Upper lobe of left lung (tissue), 6 donors: ENCODE measurements at regions not wholly inside any gene's neighbourhood (a gene's known extent, or its start where the extent isn't known, plus 50 kb on each side); places are given as distances from the start of the nearest gene placed in this dataset.
"Not testable (repeated sequence)": the region's sequence is repeated elsewhere in the genome, so short reads cannot be mapped to it uniquely, and the experiment has no call there.

ENCODE experiments used
- ATAC-seq, 2 donors: fragments of 200-7000 bp; cut with Tn5 transposase; one replicate each; pipeline ENCODE4 v1.9.1; 2022; ENCODE audit warnings: mild to moderate bottlenecking in 2 of 2, moderate library complexity in 2 of 2; ENCODE audit not compliant: low FRiP score in 2 of 2
- DNase-seq, 2 donors: peaks; one replicate each; pipeline ENCODE4 v3.0.0-alpha.2; 2019 to 2020
- H3K27ac ChIP-seq, 4 donors: fragments of 200-600 bp; sonication (generic); one replicate each; pipeline ENCODE4 v1.5.1; 2016 to 2019
- H3K27me3 ChIP-seq, 4 donors: fragments of 200-600 bp; sonication (generic); one replicate each; pipeline ENCODE4 v1.5.1; 2017 to 2019
- H3K36me3 ChIP-seq, 4 donors: fragments of 200-600 bp; sonication (generic); one replicate each; pipeline ENCODE4 v1.5.1; 2016 to 2019
- H3K4me1 ChIP-seq, 4 donors: fragments of 200-600 bp; sonication (generic); one replicate each; pipeline ENCODE4 v1.5.1; 2018 to 2019
- H3K4me3 ChIP-seq, 4 donors: fragments of 200-600 bp; sonication (generic); one replicate each; pipeline ENCODE4 v1.5.1; 2017 to 2019; ENCODE audit warnings: mild to moderate bottlenecking in 2 of 4, moderate library complexity in 1 of 4
- H3K9me3 ChIP-seq, 4 donors: fragments of 200-600 bp; sonication (generic); one replicate each; pipeline ENCODE4 v1.5.1; 2018 to 2019
- EP300 ChIP-seq, 4 donors: sonication (generic); formaldehyde crosslinking; IDR thresholded peaks; one replicate each; pipeline ENCODE4 v1.5.1; 2017; ENCODE audit warnings: antibody characterized with exemption in 4 of 4, control low read depth in 2 of 4
- POLR2A ChIP-seq, 4 donors: fragments of 450-650 bp; IDR thresholded peaks; one replicate each; pipeline ENCODE4 v1.5.1; 2016 to 2017; ENCODE audit warnings: antibody characterized with exemption in 4 of 4, mild to moderate bottlenecking in 2 of 4
- POLR2AphosphoS5 ChIP-seq, 2 donors: sonication (generic); formaldehyde crosslinking; IDR thresholded peaks; one replicate each; pipeline ENCODE4 v1.5.1; 2017; ENCODE audit warnings: antibody characterized with exemption in 2 of 2
- WGBS, 2 donors: methylation state at CpG; one replicate each; pipeline ENCODE4 v1.1.5; 2017 to 2018; 5-methylcytosine and 5-hydroxymethylcytosine counted together
- TF ChIP-seq, protein P1 (sequence below), 6 experiments: fragments of 450-650 bp in 4 of 6; fragments of 200-600 bp in 2 of 6; sonication (generic) in 2 of 6; IDR thresholded peaks; one replicate each; pipeline ENCODE4 v1.5.1; 2016 to 2019; ENCODE audit warnings: antibody characterized with exemption in 6 of 6
- donor health status: DM: no; HTN: no; CAD: no; lungs with moderate emphysema.
- donor health status: DM: no; HTN: yes; CAD: no; lungs with severe emphysema.

DNA sequence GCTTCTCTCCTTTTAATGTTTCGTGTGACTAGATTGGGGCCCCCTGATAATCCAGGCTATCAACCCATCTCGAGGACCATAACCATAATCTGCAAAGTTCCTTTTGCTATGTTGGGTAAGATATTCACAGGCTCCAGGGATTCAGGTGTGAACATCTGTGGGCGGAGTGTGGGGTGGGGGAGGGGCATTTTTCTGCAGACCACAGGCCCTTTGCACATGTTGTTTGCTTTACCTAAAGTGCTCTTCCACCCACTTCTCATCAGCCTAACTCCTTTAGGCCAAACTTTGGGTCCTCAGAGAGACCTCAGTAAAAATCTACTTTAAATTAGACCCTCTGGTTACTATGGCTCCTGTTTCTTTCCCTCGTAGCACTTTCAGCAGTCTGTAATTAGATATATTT, 284.4 kb downstream of the WDR11 start:
- DNase-seq = no peak
- no peaks in the 10 kb centered on the region for H3K36me3 ChIP-seq
- H3K27ac ChIP-seq = no peak overlapping the region
- TF ChIP-seq POLR2A (IDR thresholded peaks at IDR 0.05) = no peak
- TF ChIP-seq EP300 (IDR thresholded peaks at IDR 0.05) = no peak
- TF ChIP-seq, protein P1, sequence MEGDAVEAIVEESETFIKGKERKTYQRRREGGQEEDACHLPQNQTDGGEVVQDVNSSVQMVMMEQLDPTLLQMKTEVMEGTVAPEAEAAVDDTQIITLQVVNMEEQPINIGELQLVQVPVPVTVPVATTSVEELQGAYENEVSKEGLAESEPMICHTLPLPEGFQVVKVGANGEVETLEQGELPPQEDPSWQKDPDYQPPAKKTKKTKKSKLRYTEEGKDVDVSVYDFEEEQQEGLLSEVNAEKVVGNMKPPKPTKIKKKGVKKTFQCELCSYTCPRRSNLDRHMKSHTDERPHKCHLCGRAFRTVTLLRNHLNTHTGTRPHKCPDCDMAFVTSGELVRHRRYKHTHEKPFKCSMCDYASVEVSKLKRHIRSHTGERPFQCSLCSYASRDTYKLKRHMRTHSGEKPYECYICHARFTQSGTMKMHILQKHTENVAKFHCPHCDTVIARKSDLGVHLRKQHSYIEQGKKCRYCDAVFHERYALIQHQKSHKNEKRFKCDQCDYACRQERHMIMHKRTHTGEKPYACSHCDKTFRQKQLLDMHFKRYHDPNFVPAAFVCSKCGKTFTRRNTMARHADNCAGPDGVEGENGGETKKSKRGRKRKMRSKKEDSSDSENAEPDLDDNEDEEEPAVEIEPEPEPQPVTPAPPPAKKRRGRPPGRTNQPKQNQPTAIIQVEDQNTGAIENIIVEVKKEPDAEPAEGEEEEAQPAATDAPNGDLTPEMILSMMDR (IDR thresholded peaks at IDR 0.05) = no peak
- TF ChIP-seq POLR2AphosphoS5 (IDR thresholded peaks at IDR 0.05) = no peak
- H3K9me3 ChIP-seq = no peaks in the 10 kb centered on the region
- H3K4me1 ChIP-seq = peaks cover 0 to 2% (median 0%) of the 10 kb centered on the region in 4 donors
- 88 to 94% methylated on average over 4 of the region's 4 CpGs for WGBS, 2 donors
- H3K27me3 ChIP-seq = no peaks in the 10 kb centered on the region
- no peak overlapping the region for H3K4me3 ChIP-seq
- no peak for ATAC-seq

DNA sequence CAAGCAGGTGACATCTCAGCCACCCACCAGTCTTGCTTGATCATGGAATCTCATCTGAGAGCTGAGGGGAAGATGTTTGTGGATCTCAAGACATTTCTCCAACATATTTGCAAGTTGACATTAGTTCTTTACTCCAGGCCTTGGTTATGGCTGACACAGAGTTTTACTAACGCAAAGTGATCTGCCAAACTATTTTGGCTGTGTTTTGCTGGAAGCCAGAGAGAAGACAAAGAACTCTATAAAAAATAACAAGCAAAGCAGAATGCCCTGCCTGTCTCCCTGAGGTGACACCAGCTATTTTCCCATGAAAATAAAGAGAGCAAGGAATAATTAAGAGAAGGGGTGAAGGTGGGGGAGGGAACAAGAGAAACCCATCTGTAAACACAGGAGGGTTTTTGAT, 286.4 kb downstream of the WDR11 start:
- TF ChIP-seq POLR2AphosphoS5 (IDR thresholded peaks at IDR 0.05) (no peak), EP300 (IDR thresholded peaks at IDR 0.05) (no peak), POLR2A (IDR thresholded peaks at IDR 0.05) (no peak)
- TF ChIP-seq, protein P1 (IDR thresholded peaks at IDR 0.05) = no peak
- Histone ChIP-seq H3K36me3 (no peaks in the 10 kb centered on the region), H3K4me1 (peaks cover 0 to 2% (median 0%) of the 10 kb centered on the region in 4 donors), H3K9me3 (no peaks in the 10 kb centered on the region), H3K4me3 (no peak overlapping the region), H3K27ac (no peak overlapping the region), H3K27me3 (no peaks in the 10 kb centered on the region)
- ATAC-seq = no peak
- no peak for DNase-seq
- WGBS, 2 donors = 72 to 79% methylated on average over 1 of the region's 1 CpG

DNA sequence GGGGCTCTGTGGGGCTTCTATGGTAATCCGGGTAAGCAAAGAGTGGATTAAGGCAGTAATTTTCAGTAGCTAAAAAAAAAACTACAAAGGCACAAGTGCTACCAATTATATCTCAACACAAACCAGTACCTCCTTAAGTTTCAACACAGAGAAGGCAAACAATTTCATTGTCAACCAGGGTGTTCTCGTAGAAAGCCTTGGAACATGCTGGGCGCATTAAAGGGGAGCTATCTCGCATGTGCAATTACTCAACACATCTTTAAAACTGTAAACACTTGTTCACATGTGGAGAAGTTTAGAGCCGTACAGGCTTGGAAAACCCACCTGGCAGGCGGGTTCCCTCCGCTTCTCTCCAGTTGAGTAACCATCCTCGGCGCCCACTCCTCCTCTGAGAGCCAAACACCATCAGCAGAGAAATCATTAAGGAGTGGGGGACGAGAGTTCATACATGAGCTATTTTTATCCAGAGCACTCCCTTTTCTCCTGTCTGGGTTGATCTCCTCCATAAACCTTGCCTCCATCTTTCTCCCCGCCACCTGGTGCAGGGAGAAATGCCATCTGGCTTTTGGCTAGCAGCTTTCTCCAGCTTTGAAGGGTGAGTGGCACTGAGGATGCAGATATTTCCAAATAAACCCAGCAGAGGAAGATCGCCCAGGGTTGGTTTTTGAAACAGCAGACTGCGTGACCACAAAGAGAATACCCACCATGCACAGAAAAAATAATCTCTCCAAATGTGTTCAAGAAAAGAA, 287.1 kb downstream of the WDR11 start:
- DNase-seq = no peak
- WGBS, 2 donors = 57 to 65% methylated on average over 13 of the region's 13 CpGs
- TF ChIP-seq POLR2A (IDR thresholded peaks at IDR 0.05) (no peak), POLR2AphosphoS5 (IDR thresholded peaks at IDR 0.05) (no peak), EP300 (IDR thresholded peaks at IDR 0.05) (no peak)
- TF ChIP-seq, protein P1 (IDR thresholded peaks at IDR 0.05) = no peak
- ATAC-seq = no peak
- no peaks in the 10 kb centered on the region for H3K36me3 ChIP-seq
- no peak overlapping the region for H3K27ac ChIP-seq
- no peaks in the 10 kb centered on the region for H3K27me3 ChIP-seq
- no peaks in the 10 kb centered on the region for H3K9me3 ChIP-seq
- H3K4me3 ChIP-seq = no peak overlapping the region
- peaks cover 0 to 2% (median 0%) of the 10 kb centered on the region in 4 donors for H3K4me1 ChIP-seq

DNA sequence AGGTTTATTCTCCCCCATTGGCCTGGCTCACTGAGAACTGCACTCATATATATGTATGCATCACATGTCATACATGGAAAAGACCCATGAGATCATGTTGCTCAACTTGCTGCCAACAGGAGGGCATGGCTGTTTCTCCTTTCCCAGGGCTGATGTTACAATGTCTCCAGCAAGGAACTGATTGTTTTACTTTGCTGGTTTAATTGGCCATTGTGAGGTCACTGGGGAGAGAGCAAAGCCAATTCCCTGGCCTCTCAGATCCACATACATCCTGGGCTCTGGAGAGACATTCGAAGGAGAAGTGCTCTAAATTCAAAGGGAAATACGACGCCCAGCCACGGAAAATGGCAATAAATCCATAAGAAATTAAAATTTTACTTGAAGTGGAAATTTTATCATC, 287.8 kb downstream of the WDR11 start:
- 86 to 92% methylated on average over 4 of the region's 4 CpGs for WGBS, 2 donors
- ATAC-seq = no peak
- no peak for DNase-seq
- H3K27me3 ChIP-seq = no peaks in the 10 kb centered on the region
- H3K4me3 ChIP-seq = no peak overlapping the region
- peaks cover 0 to 6% (median 0%) of the 10 kb centered on the region in 4 donors for H3K9me3 ChIP-seq
- TF ChIP-seq, protein P1 (IDR thresholded peaks at IDR 0.05) = no peak
- TF ChIP-seq POLR2AphosphoS5 (IDR thresholded peaks at IDR 0.05) (no peak), EP300 (IDR thresholded peaks at IDR 0.05) (no peak), POLR2A (IDR thresholded peaks at IDR 0.05) (no peak)
- H3K36me3 ChIP-seq = no peaks in the 10 kb centered on the region
- H3K27ac ChIP-seq = no peak overlapping the region
- H3K4me1 ChIP-seq = peaks cover 0 to 2% (median 0%) of the 10 kb centered on the region in 4 donors

DNA sequence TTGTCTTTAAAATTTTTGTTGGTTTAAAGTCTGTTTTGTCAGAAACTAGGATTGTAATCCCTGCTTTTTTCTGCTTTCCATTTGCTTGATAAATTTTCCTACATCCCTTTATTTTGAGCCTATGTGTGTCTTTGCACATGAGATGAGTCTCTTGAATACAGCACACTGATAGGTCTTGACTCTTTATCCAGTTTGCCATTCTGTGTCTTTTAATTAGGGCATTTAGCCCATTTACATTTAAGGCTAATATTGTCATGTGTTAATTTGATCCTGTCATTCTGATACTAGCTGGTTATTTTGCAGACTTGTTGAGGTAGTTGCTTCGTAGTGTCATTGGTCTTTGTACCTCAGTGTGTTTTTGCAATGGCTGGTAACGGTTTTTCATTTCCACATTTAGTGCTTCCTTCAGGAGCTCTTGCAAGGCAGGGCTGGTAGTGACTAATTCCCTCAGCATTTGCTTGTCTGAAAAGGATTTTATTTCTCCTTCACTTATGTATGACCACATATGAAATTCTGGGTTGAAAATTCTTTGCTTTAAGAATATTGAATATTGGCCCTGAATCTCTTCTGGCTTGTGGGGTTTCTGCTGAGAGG, 294.7 kb downstream of the WDR11 start:
- not testable (repeated sequence) for H3K9me3 ChIP-seq, H3K27ac ChIP-seq, H3K36me3 ChIP-seq, DNase-seq, ATAC-seq, H3K4me1 ChIP-seq, H3K4me3 ChIP-seq, H3K27me3 ChIP-seq
- 24 to 32% methylated on average over 2 of the region's 2 CpGs for WGBS, 2 donors
